ENCODE measurements at regions not wholly inside any gene's neighbourhood (a gene's known extent, or its start where the extent isn't known, plus 50 kb on each side); places are given as distances from the start of the nearest gene placed in this dataset.

GRCh38 chr5:124056991-124057723 is 545.2 kb downstream of the CSNK1G3 start:
- in situ Hi-C loops (cut with HindIII; ENCODE audit: low sequenced_read_pairs), result no loop called here
- peak; percentile 57 for DNase-seq (ENCODE audit: low spot score)

DNA sequence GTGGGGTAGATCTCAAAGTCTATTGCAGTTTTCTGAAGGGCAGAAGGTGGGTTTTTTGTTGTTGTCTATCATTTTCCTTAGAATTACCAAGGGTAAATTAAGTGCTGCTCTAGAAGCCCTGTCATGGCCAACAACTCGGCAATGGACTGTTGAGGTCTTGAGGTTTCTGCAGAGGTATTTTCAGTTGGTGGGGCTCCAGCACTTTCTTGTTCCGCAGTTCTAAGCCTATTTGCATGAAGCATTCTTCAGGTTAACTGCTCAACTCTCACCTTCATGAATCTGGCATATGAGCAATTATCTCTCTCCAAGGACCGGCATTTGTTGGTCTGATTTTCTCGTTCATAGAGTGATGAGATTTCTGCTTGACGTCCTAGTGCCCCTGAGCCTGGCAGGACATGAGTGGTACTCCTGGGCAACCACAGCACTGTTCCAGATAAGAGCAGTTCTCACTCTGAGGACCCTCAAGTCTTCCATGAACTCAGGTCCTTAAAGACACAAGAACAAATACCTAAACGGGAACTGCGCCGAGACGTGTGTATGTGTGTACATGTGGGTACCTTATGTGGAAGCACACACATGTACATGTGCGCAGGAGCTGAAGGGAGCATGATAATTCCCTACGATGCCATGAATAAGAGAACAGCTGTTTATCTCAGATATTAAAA is 544.5 kb downstream of the CSNK1G3 start:
- no peak for DNase-seq (ENCODE audit: low spot score)
- in situ Hi-C loops (cut with HindIII; ENCODE audit: low sequenced_read_pairs), result no loop called here

- DNase-seq (ENCODE audit: low spot score), result no peak
- in situ Hi-C loops (cut with HindIII; ENCODE audit: low sequenced_read_pairs), result no loop called here
These were observed 543.8 kb downstream of the CSNK1G3 start for GRCh38 chr5:124055751-124056150.

DNA sequence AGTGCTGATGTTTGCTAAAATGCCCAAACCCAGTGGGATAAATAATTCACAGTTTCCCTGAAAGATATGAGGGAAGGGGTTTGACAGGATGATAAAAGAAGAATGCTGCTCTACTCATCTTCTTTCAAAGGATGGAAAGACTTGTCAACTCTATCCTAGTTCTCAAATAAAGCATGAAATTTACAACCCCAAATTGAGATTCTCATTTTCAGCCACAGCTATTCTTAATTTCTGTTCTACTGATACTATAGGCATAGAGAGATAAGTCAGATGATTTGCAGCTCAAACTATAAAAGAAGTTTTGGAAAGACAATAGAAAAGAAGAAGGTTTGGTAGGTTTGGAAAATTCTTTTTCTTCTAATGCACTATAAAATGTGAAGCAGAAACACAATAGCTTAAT is 542.6 kb downstream of the CSNK1G3 start:
- in situ Hi-C loops (cut with HindIII; ENCODE audit: low sequenced_read_pairs), result no loop called here
- DNase-seq (ENCODE audit: low spot score), result no peak

DNA sequence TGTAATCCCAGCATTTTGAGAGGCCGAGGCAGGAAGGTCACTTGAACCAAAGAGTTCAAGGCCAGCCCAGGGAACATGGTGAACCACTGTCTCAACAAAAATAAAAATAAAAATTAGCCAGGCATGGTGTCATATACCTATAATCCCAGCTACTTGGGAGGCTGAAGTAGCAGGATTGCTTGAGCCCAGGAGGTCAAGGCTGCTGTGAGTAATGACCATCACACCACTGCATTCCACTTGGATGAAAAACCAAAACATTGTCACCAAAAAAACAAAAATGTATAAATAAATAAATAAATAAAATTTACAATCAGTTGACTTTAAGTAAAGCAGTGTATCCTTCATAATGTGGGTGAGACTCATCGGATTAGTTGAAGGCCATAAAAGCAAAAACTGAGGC is 541.4 kb downstream of the CSNK1G3 start:
- in situ Hi-C loops (cut with HindIII; ENCODE audit: low sequenced_read_pairs), result no loop called here
- DNase-seq (ENCODE audit: low spot score), result no peak

GRCh38 chr5:124052201-124052600 is 540.2 kb downstream of the CSNK1G3 start:
- no peak for DNase-seq (ENCODE audit: low spot score)
- in situ Hi-C loops (cut with HindIII; ENCODE audit: low sequenced_read_pairs), result no loop called here

DNA sequence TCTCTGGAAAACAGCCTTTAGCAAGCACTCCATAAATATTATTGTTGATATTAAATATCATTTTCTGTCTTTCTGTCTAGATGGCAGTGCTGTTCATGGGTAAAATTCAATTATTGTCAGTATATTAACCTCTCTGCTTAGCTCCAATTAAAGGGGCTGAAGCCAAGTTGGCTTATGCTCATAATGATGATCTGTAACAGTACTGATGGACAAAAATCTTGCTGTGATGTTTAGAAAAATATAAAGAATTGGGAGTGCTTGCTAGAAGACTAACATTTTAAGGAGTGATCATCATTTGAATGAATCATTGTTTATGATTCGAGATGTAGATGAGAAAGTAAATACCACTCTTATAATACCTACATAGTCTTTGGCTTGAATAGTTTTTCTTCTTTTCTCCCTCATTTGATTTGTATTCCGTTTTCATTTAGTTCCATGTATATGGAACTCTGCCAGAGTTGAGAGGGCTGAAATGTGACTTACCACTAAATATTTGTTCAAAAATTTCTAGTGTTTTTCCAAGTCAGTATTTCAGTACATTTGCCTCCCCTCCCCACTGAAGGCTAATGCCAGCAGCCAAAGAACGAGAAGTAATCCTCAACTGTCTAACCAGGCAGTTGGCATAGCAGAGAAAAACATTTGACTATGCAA is 538.3 kb downstream of the CSNK1G3 start:
- in situ Hi-C loops (cut with HindIII; ENCODE audit: low sequenced_read_pairs), result no loop called here
- DNase-seq (ENCODE audit: low spot score), result no peak

- in situ Hi-C loops (cut with HindIII; ENCODE audit: low sequenced_read_pairs), result no loop called here
- DNase-seq (ENCODE audit: low spot score), result no peak
These were observed 533.4 kb downstream of the CSNK1G3 start for GRCh38 chr5:124045412-124045811.

DNA sequence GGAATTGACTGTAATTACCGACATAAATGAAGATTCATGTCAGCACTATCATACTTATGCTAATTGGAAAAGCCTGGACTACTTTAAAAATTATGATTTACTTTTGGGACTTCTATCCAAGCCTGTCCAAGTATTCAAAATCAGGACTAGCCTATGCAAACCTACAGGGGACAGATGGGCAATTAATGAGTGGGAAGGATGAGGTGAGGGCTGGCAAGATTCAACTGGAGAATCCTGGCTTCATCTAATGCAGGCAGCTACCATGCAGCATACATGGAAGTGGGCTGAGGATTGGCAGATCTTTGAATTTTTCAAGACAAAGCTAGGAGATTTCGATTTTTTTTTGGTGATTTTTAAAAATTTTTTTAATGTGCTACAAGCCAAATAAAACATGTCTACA is 532.6 kb downstream of the CSNK1G3 start:
- peak; percentile 21 for DNase-seq (ENCODE audit: low spot score)
- in situ Hi-C loops (cut with HindIII; ENCODE audit: low sequenced_read_pairs), result no loop called here

GRCh38 chr5:124043456-124043855 is 531.5 kb downstream of the CSNK1G3 start:
- in situ Hi-C loops (cut with HindIII; ENCODE audit: low sequenced_read_pairs), result no loop called here
- DNase-seq (ENCODE audit: low spot score), result no peak

DNA sequence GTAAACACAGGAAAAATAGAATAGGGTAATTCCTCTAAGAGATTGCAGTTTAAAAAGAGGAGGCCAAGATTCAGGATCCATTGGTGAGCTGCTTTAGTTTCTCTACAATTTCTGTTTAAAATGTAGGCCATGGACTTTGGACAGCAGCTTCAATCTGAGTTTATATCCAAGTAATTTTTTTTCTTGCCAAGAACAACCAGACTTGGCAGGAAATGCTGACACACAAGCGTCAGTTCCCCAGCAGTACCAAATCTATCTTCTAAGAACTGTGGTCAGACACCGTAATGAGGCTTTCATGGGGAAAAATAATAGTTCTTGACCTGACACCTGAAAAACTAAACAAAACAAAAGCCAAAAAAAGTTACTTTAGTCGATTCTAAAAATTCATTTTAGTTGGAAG is 528.8 kb downstream of the CSNK1G3 start:
- in situ Hi-C loops (cut with HindIII; ENCODE audit: low sequenced_read_pairs), result no loop called here
- DNase-seq (ENCODE audit: low spot score), result peak; percentile 68

GRCh38 chr5:124039410-124039809 is 527.4 kb downstream of the CSNK1G3 start:
- DNase-seq (ENCODE audit: low spot score), result no peak
- in situ Hi-C loops (cut with HindIII; ENCODE audit: low sequenced_read_pairs), result no loop called here

DNA sequence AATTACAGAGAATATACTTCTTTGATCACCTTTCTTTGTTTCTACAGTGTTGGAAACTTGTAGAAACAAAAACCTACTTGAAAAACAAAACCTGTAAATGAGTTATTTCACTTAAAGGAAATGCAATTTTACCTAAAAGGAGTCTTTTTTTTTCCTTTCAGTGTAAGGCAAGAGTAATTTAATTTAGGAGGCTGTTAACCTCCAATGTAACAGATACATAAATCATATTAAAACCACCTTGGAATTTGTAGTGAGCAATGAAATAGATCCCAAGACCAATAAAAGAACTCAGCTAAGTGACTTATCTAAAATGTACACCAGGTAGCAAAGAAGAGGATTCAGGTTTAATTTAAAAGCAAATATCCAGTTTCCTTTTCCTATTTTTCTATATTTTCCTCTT is 524.8 kb downstream of the CSNK1G3 start:
- in situ Hi-C loops (cut with HindIII; ENCODE audit: low sequenced_read_pairs), result no loop called here
- DNase-seq (ENCODE audit: low spot score), result no peak

- DNase-seq (ENCODE audit: low spot score), result no peak
- in situ Hi-C loops (cut with HindIII; ENCODE audit: low sequenced_read_pairs), result no loop called here
These were observed 523.0 kb downstream of the CSNK1G3 start for GRCh38 chr5:124034963-124035362.

DNA sequence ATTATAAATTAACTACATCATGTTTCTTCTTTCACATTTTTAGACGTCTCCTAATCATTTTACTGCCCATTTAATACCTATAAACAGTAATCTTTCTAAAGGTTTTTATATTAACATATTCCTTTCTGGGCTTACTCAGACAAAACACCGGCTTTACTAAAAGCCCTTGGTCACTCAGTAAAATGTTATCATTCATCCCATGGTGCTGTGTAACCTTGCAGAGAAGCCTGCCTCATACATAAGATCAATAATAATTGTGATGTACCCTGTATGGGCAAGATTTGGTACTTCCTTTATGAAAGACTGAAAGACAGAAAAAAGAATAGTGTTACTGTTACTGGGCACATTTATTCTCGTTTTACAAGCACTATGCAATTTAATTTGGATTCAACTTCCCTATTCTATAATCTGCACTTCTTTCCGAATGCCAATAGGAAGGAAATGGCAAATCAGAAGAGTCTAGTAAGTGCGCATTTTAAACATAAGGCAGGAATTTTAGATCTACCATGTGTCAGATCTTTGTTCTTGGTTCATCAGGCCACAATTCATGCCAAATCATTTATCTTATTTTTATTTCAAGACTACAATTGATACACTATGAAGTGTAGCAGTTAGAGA is 522.2 kb downstream of the CSNK1G3 start:
- in situ Hi-C loops (cut with HindIII; ENCODE audit: low sequenced_read_pairs), result no loop called here

DNA sequence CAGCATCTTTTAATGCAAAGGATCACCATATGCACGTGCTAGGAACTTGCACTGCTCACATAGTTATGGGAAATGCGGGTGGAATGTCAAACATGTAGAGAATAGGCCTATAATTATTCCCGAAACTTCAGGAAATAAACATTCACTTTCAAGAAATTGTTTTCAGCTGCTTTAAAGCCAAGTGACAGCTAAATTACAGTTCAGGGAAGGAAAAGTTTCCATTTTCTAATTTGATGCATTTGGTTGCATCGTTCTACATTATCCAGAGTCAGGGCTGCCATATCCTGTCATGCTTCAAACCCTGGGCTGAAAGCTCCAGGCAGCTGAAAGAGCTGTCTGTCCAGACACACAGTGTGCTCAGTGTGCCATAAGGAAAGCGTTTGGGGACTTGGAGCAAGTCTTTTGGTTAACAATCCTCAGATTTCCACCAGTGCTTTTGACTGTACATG is 518.1 kb downstream of the CSNK1G3 start:
- in situ Hi-C loops (cut with HindIII; ENCODE audit: low sequenced_read_pairs), result no loop called here
- no peak for DNase-seq (ENCODE audit: low spot score)

More for the DNA sequence above, 522.2 kb downstream of the CSNK1G3 start:
- no peak for DNase-seq (ENCODE audit: low spot score)

DNA sequence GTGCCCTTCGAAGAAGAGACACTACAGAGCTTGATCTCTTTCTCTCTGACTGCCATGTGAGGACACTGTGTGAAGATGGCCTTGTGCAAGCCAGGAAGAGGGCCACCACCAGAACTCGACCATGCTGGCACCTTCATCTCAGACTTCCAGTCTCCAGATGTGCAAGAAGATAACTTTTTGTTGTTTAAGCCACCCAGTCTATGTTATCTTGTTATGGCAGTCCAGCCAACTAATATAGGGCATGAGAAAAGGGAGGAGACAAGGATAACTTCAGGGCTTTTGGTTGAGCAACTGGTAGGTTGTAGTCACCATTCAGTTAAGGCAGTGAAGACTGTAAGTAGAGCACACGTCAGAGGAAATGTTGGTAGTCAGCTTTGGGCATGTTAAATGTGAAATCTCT is 515.5 kb downstream of the CSNK1G3 start:
- no peak for DNase-seq (ENCODE audit: low spot score)
- in situ Hi-C loops (cut with HindIII; ENCODE audit: low sequenced_read_pairs), result no loop called here

DNA sequence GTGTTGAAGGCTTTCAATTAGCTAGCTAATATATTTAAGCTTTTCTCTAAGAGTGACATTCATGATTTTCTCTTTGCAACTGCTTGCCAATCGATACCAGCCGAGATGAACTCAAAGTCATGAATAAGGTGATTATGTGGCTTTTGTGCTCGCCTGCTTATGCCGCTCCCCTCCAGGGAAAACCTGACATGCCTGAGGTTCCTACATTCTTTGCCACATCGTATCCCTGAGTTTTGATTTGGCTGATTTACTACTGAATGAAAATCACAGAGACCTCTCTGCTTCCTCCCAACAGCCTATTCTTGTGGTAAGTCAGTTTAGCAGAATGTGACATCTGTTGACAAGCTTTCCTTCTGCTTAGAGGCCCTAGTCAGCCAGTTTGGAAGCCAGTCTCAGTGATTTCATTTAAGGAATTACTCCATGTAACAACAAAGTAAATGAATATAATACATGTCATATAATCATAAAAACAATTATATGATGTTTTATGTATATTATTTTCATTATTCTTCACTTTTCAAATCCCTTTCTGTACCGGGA is 513.4 kb downstream of the CSNK1G3 start:
- in situ Hi-C loops (cut with HindIII; ENCODE audit: low sequenced_read_pairs), result no loop called here
- no peak for DNase-seq (ENCODE audit: low spot score)

GRCh38 chr5:124022966-124023365 is 511.0 kb downstream of the CSNK1G3 start:
- DNase-seq (ENCODE audit: low spot score), result no peak
- in situ Hi-C loops (cut with HindIII; ENCODE audit: low sequenced_read_pairs), result no loop called here

DNA sequence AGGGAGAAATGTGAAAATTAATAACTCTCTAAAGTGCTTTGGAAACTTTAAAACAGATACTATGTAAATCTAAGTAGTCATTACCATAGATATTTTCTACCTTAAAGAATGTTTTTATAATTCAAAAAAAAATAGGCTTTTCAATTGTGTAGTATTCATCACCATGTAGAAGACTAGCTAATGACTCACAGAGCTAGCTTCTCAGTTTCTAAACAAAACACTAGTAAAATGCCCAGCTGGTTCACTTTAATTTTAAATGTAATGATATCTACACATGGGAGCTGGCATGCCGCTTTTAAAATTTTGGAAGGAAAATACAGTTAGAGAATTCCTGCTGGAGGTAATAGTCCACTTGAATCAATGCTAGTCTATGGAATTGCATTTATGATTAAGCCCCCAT is 509.8 kb downstream of the CSNK1G3 start:
- in situ Hi-C loops (cut with HindIII; ENCODE audit: low sequenced_read_pairs), result no loop called here
- DNase-seq (ENCODE audit: low spot score), result no peak
